NCI-H1105 treated with DMSO at 0.1 percent for 48 hours (cell line): ENCODE measurements at regions not wholly inside any gene's neighbourhood (a gene's known extent, or its start where the extent isn't known, plus 50 kb on each side); places are given as distances from the start of the nearest gene placed in this dataset.

ENCODE experiments used
- DNase-seq: peaks from one replicate; lab custom pipeline; 2025; lab: John Stamatoyannopoulos, UW

DNA sequence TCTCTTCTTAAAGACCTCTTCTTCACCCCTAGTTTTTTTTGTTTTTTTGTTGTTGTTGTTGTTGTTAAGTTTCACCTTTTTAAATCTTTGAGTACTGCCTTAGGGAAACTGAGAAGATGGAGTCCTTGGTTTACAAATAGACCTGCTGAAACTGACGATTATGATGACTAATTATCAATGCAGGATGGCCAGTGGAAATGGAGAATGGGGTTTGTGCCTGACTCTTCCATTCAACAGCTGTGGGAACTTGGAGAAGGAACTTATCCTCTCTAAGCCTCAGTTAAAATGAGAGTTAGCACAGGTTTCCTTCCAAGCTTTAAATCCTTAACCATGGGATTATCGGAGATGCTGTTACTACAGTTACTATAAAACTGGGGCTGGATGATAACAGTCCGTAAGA is 66.7 kb upstream of the PNMA1 start:
- DNase-seq = no peak

DNA sequence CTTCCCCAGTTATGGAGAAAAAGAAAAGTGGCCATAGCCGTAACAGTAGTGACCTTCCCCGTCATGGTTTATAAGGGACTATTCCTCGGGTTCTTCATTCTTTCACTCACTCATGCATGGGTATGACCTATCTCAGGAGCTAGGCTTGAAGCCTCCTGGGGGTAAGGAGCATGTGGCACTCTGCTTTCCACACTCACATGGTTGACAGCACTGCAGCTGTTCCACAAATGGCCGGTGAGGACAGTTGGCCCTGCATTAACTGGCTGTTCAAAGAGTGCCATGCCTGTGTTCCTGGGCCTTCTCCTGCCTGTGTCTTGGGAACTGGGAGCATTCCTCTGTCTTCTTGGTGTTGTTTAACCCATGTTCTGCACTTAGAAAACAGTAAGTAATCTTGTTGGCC is 66.2 kb upstream of the PNMA1 start:
- DNase-seq = no peak

DNA sequence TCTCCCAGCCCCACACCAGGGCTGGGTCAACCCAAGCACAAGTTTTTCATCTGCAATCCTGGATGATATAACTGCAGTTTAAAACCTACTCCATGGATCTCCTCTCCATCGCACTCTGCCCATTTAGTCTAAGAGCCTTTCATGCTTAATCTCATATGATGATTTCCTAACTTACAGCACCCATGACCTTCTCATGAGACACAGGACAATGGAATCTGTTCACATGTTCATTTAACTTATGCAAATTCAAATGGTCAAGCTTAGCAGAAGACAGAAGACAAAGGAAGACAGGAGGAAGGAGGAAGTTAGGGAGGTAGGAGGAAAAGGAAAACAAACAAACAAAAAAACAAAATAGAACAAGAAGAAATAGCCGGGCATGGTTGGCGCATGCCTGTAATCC is 64.6 kb upstream of the PNMA1 start:
- DNase-seq = no peak

DNA sequence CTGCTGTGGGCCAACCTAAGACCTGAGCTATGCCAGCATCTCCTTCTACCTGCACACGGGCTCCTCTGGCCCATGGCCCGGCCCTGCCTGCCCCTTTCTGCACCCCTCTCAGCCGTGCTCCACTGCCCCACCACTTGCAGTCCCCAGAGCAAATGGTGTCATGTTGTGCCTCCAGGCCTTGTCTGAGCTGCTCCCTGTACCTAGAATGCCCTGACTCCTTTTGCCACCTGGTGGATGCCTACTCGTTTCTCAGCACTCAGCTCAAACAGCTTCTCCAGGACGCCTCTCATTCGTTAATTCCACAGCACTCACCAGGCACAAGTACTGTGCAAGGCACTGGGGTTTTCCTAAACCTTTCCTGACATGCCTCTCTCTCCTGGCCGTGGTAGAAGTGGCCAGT is 63.2 kb upstream of the PNMA1 start:
- no peak for DNase-seq

DNA sequence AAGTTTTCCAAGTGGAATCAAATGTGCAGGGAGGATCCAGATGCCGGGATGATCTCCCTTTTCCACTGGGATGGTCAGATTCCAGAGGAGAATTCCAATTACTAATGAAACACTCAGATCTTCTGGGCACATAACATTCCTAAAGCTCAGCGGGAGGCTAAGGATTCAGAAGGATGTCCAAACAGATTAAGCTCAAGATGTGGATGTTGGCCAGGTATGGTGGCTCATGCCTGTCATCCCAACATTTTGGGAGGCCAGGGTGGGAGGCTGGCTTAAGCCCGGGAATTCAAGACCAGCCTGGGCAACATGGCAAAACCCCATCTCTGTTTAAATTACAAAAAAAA is 62.0 kb upstream of the PNMA1 start:
- no peak for DNase-seq

DNA sequence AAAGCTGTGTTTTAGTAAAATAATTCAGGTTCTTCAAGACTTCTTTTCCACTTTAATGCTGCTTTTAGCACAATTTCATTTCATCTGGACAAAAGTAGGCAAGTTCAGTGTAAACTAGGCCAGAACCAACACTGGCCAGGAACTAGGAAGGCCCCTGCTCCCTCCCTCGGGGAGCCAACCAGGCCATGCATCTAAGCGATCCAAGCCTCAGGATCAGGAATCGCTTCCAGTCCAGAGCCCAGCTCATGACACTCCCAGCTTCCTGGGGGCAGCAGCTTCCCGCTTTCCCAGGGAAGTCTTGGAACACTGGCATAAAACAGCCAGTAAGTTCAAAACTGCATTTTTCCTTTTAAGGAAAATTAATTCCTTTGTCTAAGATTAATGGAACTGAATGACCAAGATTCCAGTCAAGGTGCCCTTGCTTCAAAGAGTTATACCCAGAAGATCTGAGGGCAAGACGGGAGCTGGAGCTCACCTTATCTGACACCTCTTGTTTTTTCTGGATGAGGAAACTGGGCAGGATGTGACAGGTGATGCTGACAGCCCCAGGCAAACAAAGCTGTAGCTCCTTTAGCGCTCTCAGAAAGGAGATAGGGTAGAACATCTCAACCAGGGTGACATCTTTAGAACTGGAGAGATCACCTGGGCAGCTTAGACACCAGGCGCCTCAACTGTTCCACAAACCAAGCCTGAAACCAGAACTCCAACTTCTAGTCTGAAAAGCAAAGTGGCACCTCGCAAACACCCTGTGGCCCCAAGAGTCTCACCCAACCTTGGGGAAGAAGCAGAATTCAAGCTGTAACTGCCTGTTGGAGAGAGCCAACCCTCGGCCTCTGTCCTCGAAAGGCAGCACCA is 61.4 kb upstream of the PNMA1 start:
- DNase-seq = no peak

DNA sequence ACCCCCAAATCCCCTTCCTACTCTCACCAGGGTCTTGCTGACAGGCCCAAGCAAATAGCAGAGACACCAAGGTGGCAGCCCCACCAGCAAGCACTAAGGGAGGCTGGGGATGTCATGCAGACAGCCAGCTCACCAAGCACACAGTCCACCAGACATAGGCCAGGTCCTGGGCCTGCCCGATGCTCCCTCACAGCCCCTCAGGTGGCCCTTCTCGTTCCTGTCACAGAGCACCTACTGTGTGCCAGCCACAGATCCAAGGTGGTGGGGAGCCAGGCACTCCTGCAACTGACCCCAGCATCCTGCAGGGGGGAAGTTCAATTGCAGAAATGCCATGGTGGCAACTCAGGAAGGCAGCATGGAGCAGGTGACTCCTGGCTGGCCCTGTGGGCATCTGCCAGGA is 60.5 kb upstream of the PNMA1 start:
- no peak for DNase-seq

DNA sequence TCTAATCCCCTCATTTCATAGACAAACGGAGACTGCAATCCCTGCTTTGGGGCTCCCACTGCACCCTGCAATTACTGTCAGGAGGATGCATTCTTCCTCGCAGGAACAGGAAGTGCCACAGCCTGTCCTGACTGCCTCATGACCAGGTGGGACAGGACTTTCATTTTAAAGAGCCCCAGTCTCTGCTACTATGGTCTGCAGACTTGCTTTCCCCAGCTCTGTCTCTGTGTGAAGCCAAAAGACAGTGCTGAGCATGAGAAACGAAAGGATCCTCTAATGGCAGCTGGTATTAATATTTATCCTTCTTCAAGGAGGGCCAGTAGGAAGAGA is 60.0 kb upstream of the PNMA1 start:
- DNase-seq = no peak

DNA sequence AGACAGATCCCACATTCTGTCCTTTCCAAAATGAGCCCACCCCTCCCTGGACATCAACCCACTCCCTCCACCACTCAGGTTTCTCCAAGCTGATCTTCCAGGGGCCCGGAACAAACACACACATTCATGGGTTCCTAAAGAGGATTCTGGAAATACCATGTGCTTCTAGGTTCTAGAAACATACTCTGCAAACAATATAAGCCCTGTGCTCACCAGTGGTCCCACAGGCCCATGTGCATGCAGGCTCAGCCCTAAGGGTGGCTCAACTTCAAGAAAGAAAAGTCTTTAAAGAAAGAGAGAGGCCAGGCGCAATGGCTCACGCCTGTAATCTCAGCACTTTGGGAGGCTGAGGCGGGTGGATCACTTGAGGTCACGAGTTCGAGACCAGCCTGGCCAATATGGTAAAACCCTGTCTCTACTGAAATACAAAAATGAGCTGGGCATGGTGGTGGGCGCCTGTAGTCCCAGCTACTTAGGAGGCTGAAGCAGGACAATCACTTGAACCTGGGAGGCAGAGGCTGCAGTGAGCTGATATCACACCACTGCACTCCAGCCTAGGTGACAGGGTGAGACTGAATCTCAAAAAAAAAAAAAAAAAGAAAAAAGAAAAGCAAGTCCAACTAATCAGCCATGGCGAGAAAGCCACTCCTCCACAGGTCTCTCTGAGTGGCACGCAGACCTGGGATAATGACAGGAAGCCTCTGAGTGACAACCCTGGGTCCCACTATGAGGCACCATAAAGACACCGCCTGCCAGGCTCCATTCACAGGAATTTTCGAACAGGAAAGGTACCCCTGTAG is 59.5 kb upstream of the PNMA1 start:
- DNase-seq = no peak

DNA sequence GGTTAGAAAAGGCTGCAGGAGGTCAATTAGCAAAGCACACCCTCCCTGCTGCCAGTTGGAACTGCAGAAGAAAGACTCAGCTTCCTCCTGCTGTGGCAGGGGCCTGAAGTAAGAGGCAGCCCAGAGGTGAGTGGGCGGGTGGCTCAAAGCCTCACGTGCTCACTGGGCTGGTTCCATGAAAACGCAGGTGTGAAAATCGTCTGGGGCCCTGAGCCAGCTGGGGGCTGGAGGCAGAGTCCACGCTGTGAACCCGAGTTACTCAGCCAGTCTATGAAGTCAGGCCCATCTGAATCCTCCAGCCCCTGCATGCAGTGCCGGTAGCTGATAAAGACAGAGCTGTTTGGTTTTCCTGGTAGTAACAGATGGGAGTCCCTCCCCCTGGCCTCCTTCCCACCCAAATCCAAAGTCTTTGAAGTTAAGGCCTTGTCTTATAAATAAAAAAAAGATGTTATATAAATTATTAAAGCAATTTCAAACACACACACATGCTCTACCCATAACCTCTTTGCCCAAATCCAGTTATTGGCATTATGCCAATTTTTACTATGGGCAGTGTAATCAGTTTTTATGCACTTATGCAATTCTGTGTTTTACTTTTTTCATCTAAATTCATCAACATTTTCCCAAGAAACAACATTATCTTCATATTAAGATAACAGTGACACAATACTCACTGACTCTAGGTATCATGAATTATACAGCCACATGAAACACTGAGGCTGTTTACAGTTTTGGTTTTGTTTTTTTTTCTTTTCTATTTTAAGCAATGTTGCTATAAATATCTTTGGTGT is 57.9 kb upstream of the PNMA1 start:
- DNase-seq = peak; percentile 71

DNA sequence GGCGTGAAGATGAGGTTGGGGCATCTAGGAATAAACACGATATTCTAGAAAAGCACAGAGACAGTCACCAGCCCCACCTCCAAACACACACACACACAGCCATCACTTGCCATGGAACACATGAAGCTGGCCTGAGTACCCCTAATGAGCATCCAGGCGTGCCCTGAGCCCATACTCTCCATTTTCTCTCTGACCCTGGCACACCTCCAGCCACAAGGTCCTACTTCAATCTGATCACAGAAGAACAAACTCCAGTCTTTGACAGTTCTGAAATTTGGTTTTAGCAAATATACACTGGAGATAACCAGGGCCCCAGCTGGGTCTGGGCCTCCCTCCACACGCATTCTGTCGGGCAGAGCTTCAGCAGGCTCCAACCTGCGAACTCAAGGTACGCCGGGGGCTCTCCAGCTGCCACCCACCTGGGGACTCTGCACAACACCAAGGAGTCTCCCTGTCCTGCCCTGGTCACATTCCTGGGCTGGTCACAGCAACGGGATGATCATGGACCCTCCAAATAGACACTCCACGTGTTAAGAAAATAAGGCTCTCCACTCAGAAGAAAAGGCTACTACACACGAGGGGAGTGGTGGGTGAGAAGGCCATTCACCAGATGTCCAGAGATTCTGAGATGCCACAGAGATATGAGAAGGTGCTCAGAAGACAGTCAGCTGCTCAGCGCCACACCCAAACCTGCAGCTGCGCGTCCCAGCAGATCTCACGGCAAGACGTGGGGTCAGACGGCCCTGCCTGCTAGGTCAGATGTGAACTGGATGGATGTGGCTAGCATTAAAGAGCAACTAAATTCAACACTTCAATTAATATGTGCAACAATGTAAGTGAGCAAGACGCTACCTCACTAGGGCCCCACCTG is 57.0 kb upstream of the PNMA1 start:
- DNase-seq = no peak

DNA sequence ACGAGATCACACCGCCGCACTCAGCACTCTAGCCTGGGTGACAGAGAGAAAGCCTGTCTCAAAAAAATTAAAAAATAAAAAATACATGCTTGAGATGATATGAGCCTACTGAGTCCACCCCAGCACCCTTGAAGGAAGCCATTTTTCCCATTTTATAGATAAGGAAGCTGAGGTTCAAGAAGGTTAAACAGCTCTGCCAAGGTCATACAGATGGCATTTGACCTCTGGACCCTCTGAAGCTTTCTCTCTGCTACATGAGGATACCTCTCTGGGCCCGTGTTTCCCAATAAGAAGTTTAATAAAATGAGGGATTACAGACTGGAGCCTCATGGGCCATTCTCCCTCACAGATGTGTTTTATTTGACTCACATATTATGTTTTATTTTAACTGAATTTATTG is 53.9 kb upstream of the PNMA1 start:
- no peak for DNase-seq

DNA sequence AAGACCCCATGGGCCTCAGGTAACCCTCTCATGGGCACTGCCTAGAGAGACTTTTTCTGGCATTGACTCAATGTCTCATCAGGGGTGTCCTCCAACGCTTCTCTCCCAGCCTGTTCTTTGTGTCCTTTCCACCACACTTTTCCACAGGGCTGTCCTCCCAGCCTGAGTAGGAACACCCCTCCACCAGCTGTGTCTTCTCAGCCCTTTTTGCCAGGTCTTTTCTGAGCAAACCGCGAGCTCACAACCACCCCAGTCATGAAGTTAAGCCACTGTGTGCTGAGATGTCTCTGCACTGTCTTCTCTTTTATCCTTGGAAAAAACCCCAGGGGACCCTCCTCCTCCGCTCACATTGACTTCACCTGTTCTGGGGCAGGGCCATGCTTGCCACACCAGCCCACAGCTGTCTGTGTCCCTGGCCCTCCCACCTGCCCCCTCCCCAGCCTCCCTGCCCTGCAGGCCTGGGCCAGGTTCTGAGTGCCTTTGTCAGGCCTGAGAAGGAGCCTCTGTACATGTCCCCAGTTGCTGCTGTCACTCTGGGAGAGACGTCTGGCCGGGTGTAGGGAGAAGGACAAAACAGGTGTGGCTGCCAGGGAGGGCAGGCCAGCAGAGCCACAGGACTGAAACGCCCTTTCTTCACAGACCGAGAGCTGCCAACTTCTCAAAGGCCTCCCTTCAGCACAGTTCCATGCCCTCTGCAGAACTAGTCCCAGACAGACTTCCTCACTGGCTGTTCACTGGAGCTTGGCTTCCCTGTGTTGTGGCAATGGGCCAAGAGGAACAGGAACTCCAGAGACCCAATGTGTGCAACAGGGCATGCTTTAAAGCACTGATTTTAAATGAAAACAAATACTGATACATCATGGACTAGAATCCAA is 50.5 kb upstream of the PNMA1 start:
- DNase-seq = no peak
